Astrocyte of the hippocampus (primary cell): ENCODE measurements at regions not wholly inside any gene's neighbourhood (a gene's known extent, or its start where the extent isn't known, plus 50 kb on each side); places are given as distances from the start of the nearest gene placed in this dataset.
"Not testable (repeated sequence)": the region's sequence is repeated elsewhere in the genome, so short reads cannot be mapped to it uniquely, and the experiment has no call there.

ENCODE experiments used
- DNase-seq: peaks from one replicate; pipeline ENCODE4 v3.0.0; 2011; ENCODE audit warnings: low read depth, low spot score

- DNase-seq = no peak
These were observed 439.4 kb downstream of the KCNJ18 start for GRCh38 chr17:22131740-22132139.

- no peak for DNase-seq
These were observed 446.6 kb downstream of the KCNJ18 start for GRCh38 chr17:22138861-22139469.

- DNase-seq = no peak
These were observed 449.8 kb downstream of the KCNJ18 start for GRCh38 chr17:22142091-22142490.

GRCh38 chr17:22145605-22146178, 453.4 kb downstream of the KCNJ18 start:
- no peak for DNase-seq

GRCh38 chr17:22158364-22158763, 466.0 kb downstream of the KCNJ18 start:
- DNase-seq = no peak

- no peak for DNase-seq
These were observed 469.1 kb downstream of the KCNJ18 start for GRCh38 chr17:22161376-22161775.

DNA sequence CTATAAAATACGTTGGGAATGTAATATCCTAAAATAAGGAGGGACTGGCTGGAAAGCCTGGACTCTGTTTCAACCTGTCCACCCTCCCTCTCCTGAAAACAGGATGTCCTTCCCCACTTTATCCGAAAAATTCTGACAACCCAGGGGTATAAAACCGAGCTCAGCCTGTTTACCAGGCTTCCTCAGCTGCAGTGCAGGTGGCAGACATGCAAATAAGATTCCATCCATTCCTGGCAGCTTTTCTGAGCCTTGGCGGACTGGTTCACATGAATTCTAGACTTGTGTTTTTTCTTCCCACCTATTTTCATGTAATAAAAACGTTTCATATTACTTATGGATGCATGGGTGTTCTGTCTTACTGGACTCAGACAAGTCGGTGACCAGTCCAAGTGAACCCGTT, 479.3 kb downstream of the KCNJ18 start:
- DNase-seq = no peak

- DNase-seq = no peak
These were observed 500.8 kb downstream of the KCNJ18 start for GRCh38 chr17:22193113-22193512.

GRCh38 chr17:22200187-22200586, 507.9 kb downstream of the KCNJ18 start:
- DNase-seq = not testable (repeated sequence)

DNA sequence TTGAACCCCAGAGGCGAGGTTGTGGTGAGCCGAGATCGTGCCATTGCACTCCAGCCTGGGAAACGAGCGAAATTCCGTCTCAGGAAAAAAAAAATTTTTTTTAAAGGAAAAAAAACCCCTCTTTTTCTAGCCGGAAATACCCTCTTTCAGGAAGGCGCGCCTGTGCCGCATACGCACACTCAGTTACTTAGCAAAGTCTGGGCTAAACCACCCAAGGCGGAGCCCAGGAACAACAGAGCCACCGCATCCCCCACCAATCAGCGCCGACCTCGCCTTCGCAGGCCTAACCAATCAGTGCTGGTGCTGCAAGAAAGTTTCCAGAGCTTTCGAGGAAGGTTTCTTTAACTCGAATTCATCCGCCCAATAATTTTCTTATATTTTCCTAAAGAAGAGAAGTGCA, 510.4 kb downstream of the KCNJ18 start:
- no peak for DNase-seq

- no peak for DNase-seq
These were observed 510.9 kb downstream of the KCNJ18 start for GRCh38 chr17:22203208-22203715.

DNA sequence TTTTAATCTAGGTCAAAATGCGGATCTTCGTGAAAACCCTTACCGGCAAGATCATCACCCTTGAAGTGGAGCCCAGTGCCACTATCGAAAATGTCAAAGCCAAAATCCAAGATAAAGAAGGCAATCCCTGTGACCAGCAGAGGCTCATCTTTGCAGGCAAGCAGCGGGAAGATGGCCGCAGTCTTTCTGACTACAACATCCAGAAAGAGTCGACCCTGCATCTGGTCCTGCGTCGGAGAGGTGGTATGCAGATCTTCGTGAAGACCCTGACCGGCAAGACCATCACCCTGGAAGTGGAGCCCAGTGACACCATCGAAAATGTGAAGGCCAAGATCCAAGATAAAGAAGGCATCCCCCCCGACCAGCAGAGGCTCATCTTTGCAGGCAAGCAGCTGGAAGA, 511.8 kb downstream of the KCNJ18 start:
- DNase-seq = not testable (repeated sequence)

GRCh38 chr17:22210212-22210611, 517.9 kb downstream of the KCNJ18 start:
- not testable (repeated sequence) for DNase-seq

GRCh38 chr17:22213169-22213568, 520.8 kb downstream of the KCNJ18 start:
- DNase-seq = not testable (repeated sequence)

DNA sequence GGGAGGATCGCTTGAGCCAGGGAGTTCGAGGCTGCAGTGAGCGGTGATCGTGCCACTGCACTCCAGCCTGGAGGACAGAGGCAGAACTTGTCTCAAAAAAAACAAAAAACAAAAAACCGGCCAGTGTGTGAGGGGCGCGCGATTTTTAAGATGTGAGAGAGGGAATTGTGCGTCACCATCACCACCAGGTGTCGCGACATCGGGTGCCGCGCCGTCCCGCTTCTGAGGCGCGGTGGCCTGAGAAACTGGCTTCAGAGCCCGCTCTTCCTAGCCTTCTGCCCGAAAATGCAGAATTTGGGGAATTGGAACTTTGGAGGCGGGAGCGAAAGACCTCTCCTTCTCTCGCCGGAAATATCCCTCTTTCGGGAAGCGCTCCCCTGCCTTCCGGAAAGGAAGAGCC, 524.8 kb downstream of the KCNJ18 start:
- no peak for DNase-seq

- no peak for DNase-seq
These were observed 529.0 kb downstream of the KCNJ18 start for GRCh38 chr17:22221344-22221743.

DNA sequence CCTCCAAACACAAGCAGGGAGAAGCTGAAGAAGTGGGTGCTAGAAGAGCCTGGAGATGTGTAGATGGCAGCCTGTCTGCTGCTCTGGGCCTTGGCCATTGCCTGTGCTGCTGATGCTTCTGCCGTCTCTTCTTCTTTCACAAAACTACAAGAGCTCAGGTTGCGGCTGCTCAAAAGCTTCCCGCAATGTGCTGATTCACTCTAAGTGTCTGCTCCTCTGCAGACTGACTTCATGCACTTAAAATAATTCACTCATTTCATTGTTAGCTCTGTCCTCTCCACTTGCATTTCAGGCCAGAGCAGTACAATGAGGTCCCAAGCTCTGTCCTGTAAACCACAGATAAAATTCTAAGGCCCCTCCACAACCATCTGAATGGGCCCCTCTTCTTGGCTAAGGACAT, 534.2 kb downstream of the KCNJ18 start:
- not testable (repeated sequence) for DNase-seq

DNA sequence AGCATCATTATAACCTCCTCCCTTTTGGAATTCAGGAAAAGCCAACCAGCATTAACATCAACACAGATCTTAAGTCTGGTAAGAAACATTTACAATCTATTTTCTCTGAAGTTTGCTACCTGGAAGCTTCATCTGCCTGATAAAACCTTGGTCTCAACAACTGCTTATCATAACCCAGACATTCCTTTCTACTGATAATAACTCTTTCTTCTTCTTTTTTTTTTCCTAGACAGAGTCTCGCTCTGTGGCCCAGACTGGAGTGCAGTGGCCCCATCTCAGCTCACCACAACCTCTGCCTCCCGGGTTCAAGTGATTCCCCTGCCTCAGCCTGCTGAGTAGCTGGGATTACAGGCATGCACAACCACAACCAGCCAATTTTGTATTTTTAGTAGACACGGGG, 534.6 kb downstream of the KCNJ18 start:
- not testable (repeated sequence) for DNase-seq

DNA sequence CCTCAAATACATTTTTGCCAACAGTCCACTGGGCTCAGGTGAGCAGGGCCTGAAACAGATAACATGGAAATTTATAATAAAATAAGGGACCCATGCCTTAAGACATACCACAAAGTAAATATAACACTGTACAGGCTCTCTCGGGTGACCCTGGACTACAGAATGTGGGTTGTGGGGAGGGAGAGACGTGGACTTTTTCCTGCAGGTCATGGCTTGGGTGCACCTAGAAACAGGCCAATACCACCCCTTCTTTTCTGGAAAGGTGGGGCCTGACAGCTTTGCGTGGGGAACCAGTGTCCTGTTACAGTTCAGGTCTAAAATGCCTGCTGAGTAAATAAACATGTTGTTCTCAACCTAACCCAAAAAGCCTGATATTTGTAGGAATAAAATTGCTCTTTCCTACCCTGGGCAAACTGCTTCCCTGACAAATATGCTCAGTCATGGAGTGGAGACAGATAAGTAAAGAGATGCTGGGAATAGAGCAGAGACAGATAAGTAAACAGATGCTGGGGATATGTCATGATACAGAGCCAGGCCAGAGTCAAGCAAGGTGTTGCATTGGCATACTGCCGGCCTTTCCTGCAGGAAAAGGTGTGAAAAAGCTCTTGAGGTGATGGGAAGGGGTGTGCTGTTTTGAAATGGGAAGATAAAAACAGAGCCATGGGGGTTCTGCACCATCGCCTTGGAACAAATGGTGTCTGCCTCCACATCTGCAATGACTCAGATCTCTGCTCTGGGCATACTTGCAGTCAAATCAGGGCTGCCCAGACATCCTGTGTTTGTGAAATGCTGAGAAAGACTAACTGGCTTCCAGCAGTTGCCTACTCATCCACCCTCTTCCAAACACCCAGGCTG, 535.6 kb downstream of the KCNJ18 start:
- DNase-seq = not testable (repeated sequence)

DNA sequence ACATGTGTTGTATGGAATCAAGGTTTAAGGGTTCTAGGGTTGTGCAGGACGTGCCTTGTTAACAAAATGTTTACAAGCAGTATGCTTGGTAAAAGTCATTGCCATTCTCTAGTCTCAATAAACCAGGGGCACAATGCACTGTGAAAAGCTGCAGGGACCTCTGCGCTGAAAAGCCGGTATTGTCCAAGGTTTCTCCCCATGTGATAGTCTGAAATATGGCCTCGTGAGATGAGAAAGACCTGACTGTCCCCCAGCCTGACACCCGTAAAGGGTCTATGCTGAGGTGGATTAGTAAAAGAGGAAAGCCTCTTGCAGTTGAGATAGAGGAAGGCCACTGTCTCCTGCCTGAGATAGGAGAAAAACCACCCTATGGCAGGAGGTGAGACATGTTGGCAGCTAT, 537.5 kb downstream of the KCNJ18 start:
- not testable (repeated sequence) for DNase-seq

DNA sequence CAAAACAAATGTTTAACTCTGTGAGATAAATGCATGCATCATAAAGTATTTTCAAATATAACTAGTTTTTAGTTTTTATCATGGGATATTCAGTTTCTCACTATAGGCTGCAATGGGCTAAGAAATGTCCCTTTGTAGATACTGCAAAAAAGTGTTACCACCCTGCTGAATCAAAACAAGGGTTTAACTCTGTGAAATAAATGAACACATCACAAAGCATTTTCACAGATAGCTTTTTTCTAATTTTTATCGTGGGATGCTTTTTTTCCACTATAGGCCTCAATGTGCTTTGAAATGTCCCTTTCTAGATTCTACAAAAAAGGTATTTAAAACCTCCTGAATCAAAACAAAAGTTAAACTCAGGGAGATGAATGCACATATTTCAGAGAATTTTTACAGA, 541.1 kb downstream of the KCNJ18 start:
- DNase-seq = no peak

- no peak for DNase-seq
These were observed 550.1 kb downstream of the KCNJ18 start for GRCh38 chr17:22242472-22242871.

- DNase-seq = no peak
These were observed 559.2 kb downstream of the KCNJ18 start for GRCh38 chr17:22251498-22251897.
